Mucosa of descending colon (tissue), 3 donors: ENCODE measurements at regions not wholly inside any gene's neighbourhood (a gene's known extent, or its start where the extent isn't known, plus 50 kb on each side); places are given as distances from the start of the nearest gene placed in this dataset.
"Not testable (repeated sequence)": the region's sequence is repeated elsewhere in the genome, so short reads cannot be mapped to it uniquely, and the experiment has no call there.

Experiments
- ATAC-seq: fragments of 200-7000 bp; cut with Tn5 transposase; one replicate; pipeline ENCODE4 v1.9.1; 2020; ENCODE audit warnings: mild to moderate bottlenecking, moderate library complexity
- DNase-seq, 3 donors: peaks; one replicate each; pipeline ENCODE4 v3.0.0-alpha.2; 2020
- H3K36me3 ChIP-seq: fragments of 200-600 bp; one replicate; pipeline ENCODE4 v1.8.0; 2021; ENCODE audit warnings: low read depth, mild to moderate bottlenecking
- H3K4me1 ChIP-seq: fragments of 200-600 bp; one replicate; pipeline ENCODE4 v1.8.0; 2021; ENCODE audit warnings: low read depth, mild to moderate bottlenecking
- H3K4me3 ChIP-seq: fragments of 200-600 bp; one replicate; pipeline ENCODE4 v1.8.0; 2021; ENCODE audit warnings: mild to moderate bottlenecking
- H3K9me3 ChIP-seq: fragments of 200-600 bp; one replicate; pipeline ENCODE4 v1.8.0; 2021; ENCODE audit warnings: mild to moderate bottlenecking
- intact Hi-C, 2 donors: fragments of 100-400 bp; cut with DNase I in 1 of 2; cut with micrococcal nuclease in 1 of 2; formaldehyde crosslinking; loops; one replicate each; pipeline versions ENCODE4 v1.11.0 to v1.11.1; 2022; cut with DNase I, micrococcal nuclease
- TF ChIP-seq, protein P1 (sequence below): fragments of 200-600 bp; IDR thresholded peaks from one replicate; pipeline ENCODE4 v1.8.0; 2022; ENCODE audit warnings: antibody characterized with exemption, mild to moderate bottlenecking
- donor health status: DM: no; HTN: no; CAD: no; lungs with moderate emphysema.
- donor health status: DM: no; HTN: no; CAD: no.
- donor health status: DM: no; HTN: yes; CAD: no.

DNA sequence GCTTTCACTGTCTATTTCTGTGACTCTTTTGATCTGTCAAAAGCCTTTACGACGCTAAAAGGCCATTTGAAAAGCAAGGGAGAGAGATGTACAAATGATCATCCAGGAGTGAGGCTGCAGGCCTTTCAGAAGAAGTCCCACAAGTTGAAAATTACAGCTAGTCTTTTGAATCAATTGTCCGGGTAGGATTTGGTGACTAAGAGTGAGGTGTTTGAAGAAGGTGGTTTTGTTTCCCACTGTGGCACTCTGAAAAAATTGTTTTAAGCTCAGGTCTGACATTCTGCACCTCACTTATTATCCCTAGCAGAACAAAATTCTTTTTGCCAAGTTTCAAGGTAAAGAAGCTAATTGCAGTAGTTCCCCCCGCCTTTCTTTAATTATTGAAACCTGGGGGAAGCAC lies 50.8 kb upstream of the TMEM108 start:
- TF ChIP-seq, protein P1, sequence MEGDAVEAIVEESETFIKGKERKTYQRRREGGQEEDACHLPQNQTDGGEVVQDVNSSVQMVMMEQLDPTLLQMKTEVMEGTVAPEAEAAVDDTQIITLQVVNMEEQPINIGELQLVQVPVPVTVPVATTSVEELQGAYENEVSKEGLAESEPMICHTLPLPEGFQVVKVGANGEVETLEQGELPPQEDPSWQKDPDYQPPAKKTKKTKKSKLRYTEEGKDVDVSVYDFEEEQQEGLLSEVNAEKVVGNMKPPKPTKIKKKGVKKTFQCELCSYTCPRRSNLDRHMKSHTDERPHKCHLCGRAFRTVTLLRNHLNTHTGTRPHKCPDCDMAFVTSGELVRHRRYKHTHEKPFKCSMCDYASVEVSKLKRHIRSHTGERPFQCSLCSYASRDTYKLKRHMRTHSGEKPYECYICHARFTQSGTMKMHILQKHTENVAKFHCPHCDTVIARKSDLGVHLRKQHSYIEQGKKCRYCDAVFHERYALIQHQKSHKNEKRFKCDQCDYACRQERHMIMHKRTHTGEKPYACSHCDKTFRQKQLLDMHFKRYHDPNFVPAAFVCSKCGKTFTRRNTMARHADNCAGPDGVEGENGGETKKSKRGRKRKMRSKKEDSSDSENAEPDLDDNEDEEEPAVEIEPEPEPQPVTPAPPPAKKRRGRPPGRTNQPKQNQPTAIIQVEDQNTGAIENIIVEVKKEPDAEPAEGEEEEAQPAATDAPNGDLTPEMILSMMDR = no peak
- intact Hi-C loops = no loop called here
- H3K4me3 ChIP-seq = no peak overlapping the region
- H3K4me1 ChIP-seq = no peaks in the 10 kb centered on the region
- DNase-seq = no peak
- H3K9me3 ChIP-seq = no peaks in the 10 kb centered on the region
- ATAC-seq = no peak
- no peaks in the 10 kb centered on the region for H3K36me3 ChIP-seq

DNA sequence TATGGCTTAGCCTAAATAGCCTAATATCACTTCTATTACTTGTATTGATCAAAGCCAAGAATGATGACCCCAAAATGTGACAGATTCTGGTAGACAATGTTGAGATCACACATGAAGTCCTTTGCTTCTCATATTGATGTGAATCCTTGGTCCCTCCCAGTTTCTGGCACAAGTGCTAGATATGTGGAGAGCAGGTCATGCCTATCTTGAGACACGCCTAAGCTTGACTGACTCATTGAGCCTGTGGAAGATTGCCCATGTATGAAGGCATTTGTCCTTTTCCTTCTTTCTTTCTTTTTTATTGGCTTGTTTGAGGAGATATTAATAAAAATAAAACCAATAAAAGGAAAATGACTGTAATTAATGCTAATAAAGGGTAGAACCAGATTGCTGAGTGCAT lies 54.0 kb upstream of the TMEM108 start:
- DNase-seq (no peak), ATAC-seq (no peak)
- no peaks in the 10 kb centered on the region for H3K4me1 ChIP-seq
- H3K36me3 ChIP-seq = no peaks in the 10 kb centered on the region
- intact Hi-C loops = no loop called here
- H3K9me3 ChIP-seq = no peaks in the 10 kb centered on the region
- TF ChIP-seq, protein P1 = no peak
- H3K4me3 ChIP-seq = no peak overlapping the region

DNA sequence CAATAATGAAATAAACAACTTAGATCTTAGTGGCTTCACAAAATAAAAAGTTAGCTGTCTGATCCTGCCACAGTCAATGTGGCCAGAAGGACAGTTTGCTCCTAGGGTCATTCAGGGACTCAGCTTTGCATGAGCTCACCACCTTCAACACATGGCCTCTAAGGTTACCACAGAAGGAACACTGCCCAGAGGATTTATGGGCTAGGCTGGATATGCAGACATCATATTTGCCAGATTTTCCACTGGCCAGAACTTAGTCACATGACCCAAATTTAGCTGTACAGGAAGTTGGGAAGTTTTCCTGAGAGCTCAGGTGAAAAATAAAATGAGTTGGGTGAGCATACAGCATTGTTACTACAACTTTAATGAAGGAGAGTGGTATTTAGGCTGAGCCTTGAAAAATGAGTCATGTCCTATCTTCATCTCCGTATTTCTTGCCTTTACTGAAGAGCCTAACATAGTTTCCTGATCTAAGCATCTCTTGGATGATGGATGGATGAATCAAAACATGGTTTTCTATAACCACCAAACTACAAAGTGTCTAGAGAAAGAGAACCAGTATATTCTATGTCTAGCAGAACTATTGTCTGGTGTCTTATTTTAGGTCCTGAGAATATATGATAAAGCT lies 54.9 kb upstream of the TMEM108 start:
- H3K36me3 ChIP-seq = no peaks in the 10 kb centered on the region
- H3K4me1 ChIP-seq = no peaks in the 10 kb centered on the region
- ATAC-seq = no peak
- intact Hi-C loops = no loop called here
- no peaks in the 10 kb centered on the region for H3K9me3 ChIP-seq
- TF ChIP-seq, protein P1 = no peak
- no peak overlapping the region for H3K4me3 ChIP-seq
- DNase-seq = no peak

DNA sequence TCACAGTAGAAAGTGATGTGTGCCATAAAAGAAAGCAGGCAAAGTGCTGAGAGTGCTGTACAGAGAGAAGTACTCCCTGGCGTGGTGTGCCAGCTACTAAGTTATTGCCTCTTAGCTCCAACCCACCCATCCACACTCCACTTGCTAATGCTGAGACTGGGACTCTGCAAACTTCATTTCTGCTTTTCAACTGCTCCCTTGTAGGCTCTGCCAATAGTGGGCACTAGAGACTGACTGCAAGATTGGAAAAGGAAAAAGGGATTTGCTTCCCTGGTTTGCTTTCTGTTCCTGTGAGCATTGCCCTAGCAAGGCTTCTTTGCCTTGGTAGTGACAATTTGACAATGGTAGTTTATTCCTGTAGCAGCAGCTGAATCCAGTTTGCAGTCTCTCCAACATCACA lies 56.5 kb upstream of the TMEM108 start:
- Histone ChIP-seq H3K4me3 (no peak overlapping the region), H3K9me3 (no peaks in the 10 kb centered on the region), H3K36me3 (no peaks in the 10 kb centered on the region), H3K4me1 (no peaks in the 10 kb centered on the region)
- no peak for ATAC-seq
- TF ChIP-seq, protein P1 = no peak
- intact Hi-C loops = no loop called here
- DNase-seq = no peak

DNA sequence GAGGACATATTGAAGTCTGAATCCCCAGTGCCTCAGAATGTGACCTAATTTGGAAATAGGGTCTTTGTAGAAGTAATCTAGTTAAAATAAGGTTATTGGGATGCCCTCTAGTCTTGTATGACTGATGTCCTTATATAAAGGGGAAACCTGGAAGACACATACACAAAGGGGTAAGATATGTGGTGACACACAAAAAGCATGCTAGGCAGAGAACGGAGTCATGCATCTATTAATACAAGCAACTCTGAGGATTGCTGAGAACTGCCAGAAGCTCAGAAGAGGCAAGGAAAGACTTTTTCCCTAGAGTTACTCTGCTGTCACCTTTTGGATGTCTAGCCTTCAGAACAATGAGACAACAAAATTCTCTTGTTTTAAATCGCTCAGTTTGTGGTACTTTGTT lies 58.1 kb upstream of the TMEM108 start:
- TF ChIP-seq, protein P1 = no peak
- no peak for DNase-seq
- intact Hi-C loops = no loop called here

DNA sequence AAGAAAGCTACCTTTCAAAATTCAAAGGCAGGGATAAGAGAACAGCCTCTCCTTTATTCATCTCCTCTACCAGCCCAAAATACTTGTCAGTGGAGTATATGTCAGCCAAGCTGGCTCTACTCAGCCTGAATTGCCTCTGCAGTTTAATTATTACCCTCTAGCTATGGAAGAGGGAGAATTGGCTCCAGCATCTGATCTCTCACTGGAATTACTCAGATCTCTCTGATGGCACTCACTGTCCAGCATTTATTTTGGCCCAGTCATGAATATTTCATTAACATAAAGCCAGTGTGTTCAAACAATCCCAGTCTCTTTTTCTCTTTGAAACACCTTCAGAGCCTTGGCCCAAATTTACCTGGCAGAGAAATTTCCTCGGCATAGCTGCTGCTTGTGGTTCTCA lies 58.6 kb upstream of the TMEM108 start:
- ATAC-seq (no peak), DNase-seq (no peak)
- Histone ChIP-seq H3K9me3 (no peaks in the 10 kb centered on the region), H3K4me1 (no peaks in the 10 kb centered on the region), H3K36me3 (no peaks in the 10 kb centered on the region), H3K4me3 (no peak overlapping the region)
- TF ChIP-seq, protein P1 = no peak
- intact Hi-C loops = no loop called here

More for the DNA sequence above, 58.1 kb upstream of the TMEM108 start:
- no peak overlapping the region for H3K4me3 ChIP-seq
- no peak for ATAC-seq
- no peaks in the 10 kb centered on the region for H3K36me3 ChIP-seq
- H3K9me3 ChIP-seq = no peaks in the 10 kb centered on the region
- no peaks in the 10 kb centered on the region for H3K4me1 ChIP-seq

DNA sequence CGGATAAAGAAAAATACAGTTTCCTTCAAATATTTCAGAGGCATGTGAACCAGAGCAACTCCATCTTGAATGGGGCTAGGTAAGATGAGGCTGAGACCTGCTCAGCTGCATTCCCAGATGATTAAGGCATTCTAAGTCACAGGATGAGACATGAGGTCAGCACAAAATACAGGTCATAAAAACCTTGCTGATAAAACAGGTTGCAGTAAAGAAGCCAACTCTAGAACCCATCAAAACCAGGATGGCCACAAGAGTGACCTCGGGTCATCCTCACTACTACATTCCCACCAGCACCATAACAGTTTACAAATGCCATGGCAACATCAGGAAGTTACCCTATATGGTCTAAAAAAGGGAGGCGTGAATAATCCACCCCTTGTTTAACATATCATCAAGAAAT lies 59.2 kb upstream of the TMEM108 start:
- H3K9me3 ChIP-seq, H3K4me3 ChIP-seq, H3K4me1 ChIP-seq, DNase-seq, ATAC-seq, H3K36me3 ChIP-seq, intact Hi-C loops: not testable (repeated sequence)
